ENCODE measurements at regions not wholly inside any gene's neighbourhood (a gene's known extent, or its start where the extent isn't known, plus 50 kb on each side); places are given as distances from the start of the nearest gene placed in this dataset.

GRCh38 chr16:24667244-24667764 is 62.1 kb upstream of the TNRC6A start:
- TF ChIP-seq CTCF (conservative IDR thresholded peaks at IDR 0.05), result no peak
- no peak for TF ChIP-seq EZH2 (IDR thresholded peaks at IDR 0.05; ENCODE audit: low read depth)

Measured in PC-9 (cell line).